MM.1S (cell line): ENCODE measurements at regions not wholly inside any gene's neighbourhood (a gene's known extent, or its start where the extent isn't known, plus 50 kb on each side); places are given as distances from the start of the nearest gene placed in this dataset.

Source experiments
- DNase-seq: peaks from one replicate; pipeline ENCODE4 v3.0.0-alpha.2; 2015
- H2AFZ ChIP-seq: fragments of 300-600 bp; sonication (generic); 2 replicates; pipeline ENCODE4 v1.6.0; 2016; ENCODE audit warnings: antibody characterized with exemption, low read length
- H3F3A ChIP-seq: fragments of 300-600 bp; sonication (generic); 2 replicates; pipeline ENCODE4 v1.6.1; 2016; ENCODE audit warnings: mild to moderate bottlenecking, antibody characterized with exemption, low read length, moderate library complexity, mixed read lengths; ENCODE audit not compliant: insufficient read depth
- H3K27ac ChIP-seq: fragments of 300-600 bp; sonication (generic); 2 replicates; pipeline ENCODE4 v1.5.1; 2016; ENCODE audit warnings: mild to moderate bottlenecking, low read length
- H3K27me3 ChIP-seq: fragments of 300-600 bp; sonication (generic); replicated peaks from 2 replicates; pipeline ENCODE4 v1.6.0; 2016; ENCODE audit warnings: low read length; ENCODE audit not compliant: insufficient read depth
- H3K36me3 ChIP-seq: fragments of 300-600 bp; sonication (generic); replicated peaks from 2 replicates; pipeline ENCODE4 v1.6.1; 2016; ENCODE audit warnings: mild to moderate bottlenecking, low read length, mixed read lengths; ENCODE audit not compliant: insufficient read depth
- H3K4me1 ChIP-seq: fragments of 300-600 bp; sonication (generic); 2 replicates; pipeline ENCODE4 v1.6.1; 2016; ENCODE audit warnings: low read length, mixed read lengths
- H3K4me2 ChIP-seq: fragments of 300-600 bp; sonication (generic); 2 replicates; pipeline ENCODE4 v1.6.0; 2016; ENCODE audit warnings: low read depth, low read length
- H3K4me3 ChIP-seq: fragments of 300-600 bp; sonication (generic); 2 replicates; pipeline ENCODE4 v1.5.1; 2016; ENCODE audit warnings: low read length, mixed read lengths
- H3K79me2 ChIP-seq: fragments of 300-600 bp; sonication (generic); 2 replicates; pipeline ENCODE4 v1.6.1; 2016; ENCODE audit warnings: mixed run types, low read length, mixed read lengths
- H3K9ac ChIP-seq: fragments of 300-600 bp; sonication (generic); 2 replicates; pipeline ENCODE4 v1.6.1; 2016; ENCODE audit warnings: low read length, mixed read lengths
- H3K9me2 ChIP-seq: fragments of 300-600 bp; sonication (generic); replicated peaks from 2 replicates; pipeline ENCODE4 v1.6.1; 2016; ENCODE audit warnings: mild to moderate bottlenecking, low read length, mixed read lengths; ENCODE audit not compliant: insufficient read depth
- H3K9me3 ChIP-seq: fragments of 300-600 bp; sonication (generic); replicated peaks from 2 replicates; pipeline ENCODE4 v1.6.1; 2016; ENCODE audit warnings: mild to moderate bottlenecking, low read length, mixed read lengths; ENCODE audit not compliant: insufficient read depth
- H4K20me1 ChIP-seq: fragments of 300-600 bp; sonication (generic); 2 replicates; pipeline ENCODE4 v1.6.1; 2016; ENCODE audit warnings: mild to moderate bottlenecking, low read length, moderate library complexity, mixed read lengths; ENCODE audit not compliant: insufficient read depth
- EZH2 ChIP-seq: fragments of 300-600 bp; sonication (generic); optimal IDR thresholded peaks from 2 replicates; pipeline ENCODE3; 2017; ENCODE audit warnings: low read depth, mild to moderate bottlenecking, antibody characterized with exemption, low read length, mixed read lengths
- EZH2phosphoT487 ChIP-seq: fragments of 300-600 bp; sonication (generic); IDR thresholded peaks from 2 replicates; pipeline ENCODE4 v1.6.1; 2018; ENCODE audit warnings: antibody characterized with exemption, low read length
- TF ChIP-seq, protein P1 (sequence below): fragments of 300-600 bp; sonication (generic); IDR thresholded peaks from 2 replicates; pipeline ENCODE4 v1.5.1; 2016; ENCODE audit warnings: antibody characterized with exemption, low read length, mixed read lengths

DNA sequence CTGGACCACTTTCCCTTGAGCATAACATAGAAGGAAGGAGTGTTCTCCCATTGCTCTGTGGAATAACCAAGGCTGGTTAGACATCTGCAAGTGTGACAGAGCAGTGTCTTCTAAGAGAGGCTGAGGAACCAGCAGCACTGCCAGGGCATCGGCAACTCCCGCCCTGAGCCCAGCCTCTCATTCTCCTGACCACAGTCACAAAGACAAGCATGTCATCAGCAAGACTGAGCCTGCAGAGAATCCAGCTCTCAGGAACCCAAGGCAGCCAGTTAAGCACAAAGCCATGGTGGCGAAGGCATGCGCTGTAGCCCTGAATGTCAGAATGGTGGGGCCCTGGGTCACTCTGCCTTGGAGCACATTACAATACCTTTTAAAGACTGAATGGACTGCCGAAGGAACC lies 253.9 kb downstream of the AGTPBP1 start:
- H3F3A ChIP-seq = no peaks in the 10 kb centered on the region
- no peak for DNase-seq
- no peak for TF ChIP-seq EZH2phosphoT487
- TF ChIP-seq, protein P1, sequence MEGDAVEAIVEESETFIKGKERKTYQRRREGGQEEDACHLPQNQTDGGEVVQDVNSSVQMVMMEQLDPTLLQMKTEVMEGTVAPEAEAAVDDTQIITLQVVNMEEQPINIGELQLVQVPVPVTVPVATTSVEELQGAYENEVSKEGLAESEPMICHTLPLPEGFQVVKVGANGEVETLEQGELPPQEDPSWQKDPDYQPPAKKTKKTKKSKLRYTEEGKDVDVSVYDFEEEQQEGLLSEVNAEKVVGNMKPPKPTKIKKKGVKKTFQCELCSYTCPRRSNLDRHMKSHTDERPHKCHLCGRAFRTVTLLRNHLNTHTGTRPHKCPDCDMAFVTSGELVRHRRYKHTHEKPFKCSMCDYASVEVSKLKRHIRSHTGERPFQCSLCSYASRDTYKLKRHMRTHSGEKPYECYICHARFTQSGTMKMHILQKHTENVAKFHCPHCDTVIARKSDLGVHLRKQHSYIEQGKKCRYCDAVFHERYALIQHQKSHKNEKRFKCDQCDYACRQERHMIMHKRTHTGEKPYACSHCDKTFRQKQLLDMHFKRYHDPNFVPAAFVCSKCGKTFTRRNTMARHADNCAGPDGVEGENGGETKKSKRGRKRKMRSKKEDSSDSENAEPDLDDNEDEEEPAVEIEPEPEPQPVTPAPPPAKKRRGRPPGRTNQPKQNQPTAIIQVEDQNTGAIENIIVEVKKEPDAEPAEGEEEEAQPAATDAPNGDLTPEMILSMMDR = no peak
- no peak for TF ChIP-seq EZH2
- H4K20me1 ChIP-seq = no peaks in the 10 kb centered on the region
- no peak overlapping the region for H3K9ac ChIP-seq
- no peak overlapping the region for H3K4me3 ChIP-seq
- H3K27ac ChIP-seq = no peak overlapping the region
- no peaks in the 10 kb centered on the region for H3K4me1 ChIP-seq
- H3K36me3 ChIP-seq = no peaks in the 10 kb centered on the region
- no peaks in the 10 kb centered on the region for H3K9me3 ChIP-seq
- H3K79me2 ChIP-seq = no peaks in the 10 kb centered on the region
- H3K9me2 ChIP-seq = no peaks in the 10 kb centered on the region
- H3K4me2 ChIP-seq = no peak overlapping the region
- no peak overlapping the region for H2AFZ ChIP-seq
- H3K27me3 ChIP-seq = no peaks in the 10 kb centered on the region

DNA sequence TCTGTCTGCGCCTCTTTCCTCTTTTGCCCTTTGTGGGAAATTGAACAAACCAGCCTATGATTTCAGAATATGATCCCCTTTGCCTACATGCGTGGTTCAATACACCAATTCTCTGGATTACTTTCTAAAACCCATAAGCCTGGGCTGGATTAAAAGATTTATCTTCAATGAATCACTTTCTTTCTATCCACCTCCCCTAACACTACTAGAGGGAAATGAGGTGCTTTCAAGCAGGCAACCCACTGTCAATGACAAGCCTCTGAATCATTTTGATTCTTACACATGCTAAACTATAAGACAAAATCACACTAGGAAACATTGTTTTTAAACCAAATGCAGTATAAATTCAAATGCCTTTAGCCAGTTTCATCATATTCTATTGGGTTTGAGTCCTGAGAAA lies 257.5 kb downstream of the AGTPBP1 start:
- no peak overlapping the region for H2AFZ ChIP-seq

DNA sequence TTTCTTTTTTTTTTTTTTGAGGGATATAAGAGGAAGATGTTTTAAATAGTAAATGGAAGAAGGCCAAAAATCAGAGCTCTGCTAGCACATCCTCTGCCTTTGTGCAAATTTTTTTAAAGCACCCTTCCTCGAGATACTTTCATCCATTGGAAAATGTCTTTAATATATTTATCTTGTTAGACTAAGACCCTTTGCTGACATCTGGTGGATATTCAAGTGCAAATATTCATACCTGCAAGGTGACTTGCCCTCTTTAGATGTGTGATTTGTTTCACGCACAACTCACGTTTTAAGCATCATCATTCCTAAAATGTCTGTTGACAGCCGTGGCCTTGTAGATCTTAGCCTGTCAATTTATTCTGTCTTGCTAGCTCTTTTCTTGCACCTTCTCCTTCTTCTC lies 258.5 kb downstream of the AGTPBP1 start:
- Histone ChIP-seq H3K36me3 (no peaks in the 10 kb centered on the region), H3K79me2 (no peaks in the 10 kb centered on the region), H2AFZ (no peak overlapping the region), H3K27ac (no peak overlapping the region), H3K27me3 (no peaks in the 10 kb centered on the region), H3K9me3 (no peaks in the 10 kb centered on the region), H3K4me3 (no peak overlapping the region), H3K4me2 (no peak overlapping the region), H3K9me2 (no peaks in the 10 kb centered on the region), H3K9ac (no peak overlapping the region), H3K4me1 (no peaks in the 10 kb centered on the region), H4K20me1 (no peaks in the 10 kb centered on the region), H3F3A (no peaks in the 10 kb centered on the region)
- TF ChIP-seq EZH2 = no peak
- TF ChIP-seq EZH2phosphoT487 = no peak
- TF ChIP-seq, protein P1 = peak; percentile 35
- DNase-seq = peak; percentile 41

More for the DNA sequence above, 257.5 kb downstream of the AGTPBP1 start:
- Histone ChIP-seq H3K9me2 (no peaks in the 10 kb centered on the region), H3K36me3 (no peaks in the 10 kb centered on the region), H3K27me3 (no peaks in the 10 kb centered on the region), H3K4me3 (no peak overlapping the region), H3K79me2 (no peaks in the 10 kb centered on the region), H3F3A (no peaks in the 10 kb centered on the region), H3K9me3 (no peaks in the 10 kb centered on the region), H3K27ac (no peak overlapping the region), H3K4me2 (no peak overlapping the region), H3K4me1 (no peaks in the 10 kb centered on the region), H3K9ac (no peak overlapping the region), H4K20me1 (no peaks in the 10 kb centered on the region)
- TF ChIP-seq EZH2 (no peak), EZH2phosphoT487 (no peak)
- TF ChIP-seq, protein P1 = no peak
- DNase-seq = no peak
